ENCODE measurements at regions not wholly inside any gene's neighbourhood (a gene's known extent, or its start where the extent isn't known, plus 50 kb on each side); places are given as distances from the start of the nearest gene placed in this dataset.

DNA sequence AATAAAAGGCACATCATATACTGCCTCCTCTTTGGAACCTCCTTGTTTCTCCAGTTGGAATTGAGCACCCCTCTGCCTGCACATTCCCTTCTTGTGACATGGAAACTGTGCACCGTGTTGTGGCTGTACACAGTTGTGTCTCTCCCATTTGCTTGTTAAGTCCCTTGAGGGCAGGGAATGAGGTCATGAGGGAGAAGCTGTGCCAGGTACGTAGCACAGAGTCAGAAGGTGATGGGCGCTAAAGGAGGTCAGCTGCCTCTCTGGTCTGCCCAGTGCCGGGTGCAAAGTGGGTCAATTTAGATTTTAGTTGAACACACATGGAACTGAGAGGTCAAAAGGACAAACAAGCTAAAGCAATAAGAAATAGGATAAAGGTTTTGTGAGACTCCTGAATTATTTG lies 124.4 kb downstream of the FAM43A start:
- DNase-seq, result no peak
- TF ChIP-seq, protein P1, sequence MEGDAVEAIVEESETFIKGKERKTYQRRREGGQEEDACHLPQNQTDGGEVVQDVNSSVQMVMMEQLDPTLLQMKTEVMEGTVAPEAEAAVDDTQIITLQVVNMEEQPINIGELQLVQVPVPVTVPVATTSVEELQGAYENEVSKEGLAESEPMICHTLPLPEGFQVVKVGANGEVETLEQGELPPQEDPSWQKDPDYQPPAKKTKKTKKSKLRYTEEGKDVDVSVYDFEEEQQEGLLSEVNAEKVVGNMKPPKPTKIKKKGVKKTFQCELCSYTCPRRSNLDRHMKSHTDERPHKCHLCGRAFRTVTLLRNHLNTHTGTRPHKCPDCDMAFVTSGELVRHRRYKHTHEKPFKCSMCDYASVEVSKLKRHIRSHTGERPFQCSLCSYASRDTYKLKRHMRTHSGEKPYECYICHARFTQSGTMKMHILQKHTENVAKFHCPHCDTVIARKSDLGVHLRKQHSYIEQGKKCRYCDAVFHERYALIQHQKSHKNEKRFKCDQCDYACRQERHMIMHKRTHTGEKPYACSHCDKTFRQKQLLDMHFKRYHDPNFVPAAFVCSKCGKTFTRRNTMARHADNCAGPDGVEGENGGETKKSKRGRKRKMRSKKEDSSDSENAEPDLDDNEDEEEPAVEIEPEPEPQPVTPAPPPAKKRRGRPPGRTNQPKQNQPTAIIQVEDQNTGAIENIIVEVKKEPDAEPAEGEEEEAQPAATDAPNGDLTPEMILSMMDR (IDR thresholded peaks at IDR 0.05; ENCODE audit: unreplicated experiment), result no peak
- Mint-ChIP-seq H3K4me1 (ENCODE audit: low read depth, unreplicated experiment) (no peaks in the 10 kb centered on the region), H3K27me3 (ENCODE audit: unreplicated experiment) (peaks cover 96% of the 10 kb centered on the region), H3K27ac (ENCODE audit: unreplicated experiment) (no peak overlapping the region), H3K9me3 (ENCODE audit: low read depth, unreplicated experiment) (no peaks in the 10 kb centered on the region), H3K4me3 (ENCODE audit: low read depth, unreplicated experiment) (no peak overlapping the region), H3K36me3 (ENCODE audit: insufficient read depth, unreplicated experiment) (no peaks in the 10 kb centered on the region)
- intact Hi-C loops (cut with micrococcal nuclease; ENCODE audit: unreplicated experiment), result no loop called here
- BruUV-seq (replicated peaks), result no TSS peak
- CTCF ChIA-PET, result interaction anchor here (1.0 kb wide), 1 partner anchor 192 kb away, joined by 3 read pairs; no protein-coding TSS in a partner anchor

DNA sequence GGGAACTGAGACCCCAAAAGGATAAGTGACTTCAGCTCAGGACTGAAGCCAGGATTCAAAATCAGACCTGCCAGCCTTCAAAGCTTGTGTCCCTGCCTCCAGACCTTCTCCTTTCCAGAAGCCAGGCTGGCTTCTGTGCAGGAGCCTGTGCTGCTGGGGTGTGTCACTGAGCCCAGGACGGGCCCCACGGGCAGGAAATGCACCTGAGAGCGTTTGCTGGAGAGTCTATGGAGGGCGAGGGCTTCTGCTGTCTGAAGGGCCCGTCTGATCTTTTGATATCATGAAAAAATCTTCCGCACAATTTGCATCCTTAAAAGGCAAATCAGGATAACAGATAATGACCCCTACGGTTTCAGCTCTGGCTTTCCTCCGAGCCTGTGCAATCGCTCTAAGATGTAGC lies 125.4 kb downstream of the FAM43A start:
- Mint-ChIP-seq H3K27me3 (ENCODE audit: unreplicated experiment) (peaks cover 96% of the 10 kb centered on the region), H3K27ac (ENCODE audit: unreplicated experiment) (no peak overlapping the region)

DNA sequence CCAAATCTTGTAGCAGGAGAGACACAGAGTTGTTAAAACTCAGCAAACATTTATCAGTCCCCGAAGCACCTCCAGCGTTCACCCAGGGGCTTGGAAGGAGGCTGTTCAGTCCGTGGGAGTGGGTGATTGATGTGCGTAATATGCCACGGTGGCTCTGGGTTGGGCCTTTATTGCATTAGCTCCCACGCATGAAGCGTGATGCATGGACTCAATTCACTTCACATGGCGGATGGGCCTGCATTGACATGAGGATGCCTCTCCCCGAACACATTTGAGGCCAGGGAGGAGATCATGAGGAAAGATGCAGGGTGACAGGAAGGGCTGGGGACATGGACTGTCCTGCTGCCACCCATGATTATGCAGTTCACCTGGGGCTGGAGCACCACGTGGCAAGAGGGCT lies 126.5 kb downstream of the FAM43A start:
- Mint-ChIP-seq H3K27ac (ENCODE audit: unreplicated experiment) (no peak overlapping the region), H3K36me3 (ENCODE audit: insufficient read depth, unreplicated experiment) (no peaks in the 10 kb centered on the region), H3K4me3 (ENCODE audit: low read depth, unreplicated experiment) (no peak overlapping the region), H3K9me3 (ENCODE audit: low read depth, unreplicated experiment) (no peaks in the 10 kb centered on the region), H3K27me3 (ENCODE audit: unreplicated experiment) (peaks cover 96% of the 10 kb centered on the region), H3K4me1 (ENCODE audit: low read depth, unreplicated experiment) (no peaks in the 10 kb centered on the region)
- no peak for DNase-seq
- no TSS peak for BruUV-seq (replicated peaks)
- CTCF ChIA-PET, result no interaction called here
- TF ChIP-seq, protein P1 (IDR thresholded peaks at IDR 0.05; ENCODE audit: unreplicated experiment), result no peak
- intact Hi-C loops (cut with micrococcal nuclease; ENCODE audit: unreplicated experiment), result no loop called here

More for the DNA sequence above, 125.4 kb downstream of the FAM43A start:
- TF ChIP-seq, protein P1 (IDR thresholded peaks at IDR 0.05; ENCODE audit: unreplicated experiment), result no peak
- Mint-ChIP-seq H3K4me3 (ENCODE audit: low read depth, unreplicated experiment) (no peak overlapping the region), H3K9me3 (ENCODE audit: low read depth, unreplicated experiment) (no peaks in the 10 kb centered on the region), H3K36me3 (ENCODE audit: insufficient read depth, unreplicated experiment) (no peaks in the 10 kb centered on the region), H3K4me1 (ENCODE audit: low read depth, unreplicated experiment) (no peaks in the 10 kb centered on the region)
- DNase-seq, result no peak
- CTCF ChIA-PET, result no interaction called here
- intact Hi-C loops (cut with micrococcal nuclease; ENCODE audit: unreplicated experiment), result no loop called here
- BruUV-seq (replicated peaks), result no TSS peak

DNA sequence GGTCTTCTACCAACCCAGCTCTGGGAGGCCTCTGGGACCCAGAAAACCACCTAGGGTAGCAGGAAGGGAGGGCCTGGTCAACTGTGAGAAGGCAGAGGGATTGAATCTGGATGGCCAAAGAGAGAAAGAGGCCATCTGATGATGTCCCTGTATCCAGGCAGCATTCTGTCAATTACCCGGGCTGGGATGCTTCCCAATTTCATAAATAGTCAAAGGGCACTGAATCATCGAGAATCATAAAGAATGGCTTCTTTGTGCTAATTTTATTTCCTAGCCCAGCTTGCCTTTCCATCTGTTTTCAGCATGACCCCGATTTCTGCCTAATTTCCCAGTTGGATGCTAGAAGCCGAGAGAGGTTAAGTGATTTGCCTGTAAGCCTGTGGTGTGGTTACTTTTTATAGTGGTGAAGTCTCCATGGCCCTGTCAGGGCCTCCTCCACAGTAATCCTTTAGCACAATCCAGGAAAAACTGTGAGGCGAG lies 129.2 kb downstream of the FAM43A start:
- peaks cover 97% of the 10 kb centered on the region for H3K27me3 Mint-ChIP-seq (ENCODE audit: unreplicated experiment)
- H3K4me3 Mint-ChIP-seq (ENCODE audit: low read depth, unreplicated experiment), result no peak overlapping the region
- intact Hi-C loops (cut with micrococcal nuclease; ENCODE audit: unreplicated experiment), result no loop called here
- TF ChIP-seq, protein P1 (IDR thresholded peaks at IDR 0.05; ENCODE audit: unreplicated experiment), result no peak
- CTCF ChIA-PET, result interaction anchor here (0.6 kb wide), 1 partner anchor 127 kb away, joined by 3 read pairs; no protein-coding TSS in a partner anchor
- no peak overlapping the region for H3K27ac Mint-ChIP-seq (ENCODE audit: unreplicated experiment)
- no peak for DNase-seq
- no peaks in the 10 kb centered on the region for H3K9me3 Mint-ChIP-seq (ENCODE audit: low read depth, unreplicated experiment)
- H3K4me1 Mint-ChIP-seq (ENCODE audit: low read depth, unreplicated experiment), result no peaks in the 10 kb centered on the region
- BruUV-seq (replicated peaks), result no TSS peak
- H3K36me3 Mint-ChIP-seq (ENCODE audit: insufficient read depth, unreplicated experiment), result no peaks in the 10 kb centered on the region
